HCT116 (cell line): ENCODE measurements at regions not wholly inside any gene's neighbourhood (a gene's known extent, or its start where the extent isn't known, plus 50 kb on each side); places are given as distances from the start of the nearest gene placed in this dataset.

ENCODE experiments used
- ATAC-seq: fragments of 200-7000 bp; cut with Tn5 transposase; 2 replicates; pipeline ENCODE4 v1.9.1; 2020; ENCODE audit warnings: mild to moderate bottlenecking, moderate library complexity
- BruUV-seq: library from RNA; stranded (reverse); fragments of 400-500 nt; replicated peaks from 2 replicates; lab custom pipeline; 2021; lab: Mats Ljungman, UMichigan
- CTCF ChIA-PET: fragments of 300-600 bp; sonication (Branson Sonifier 250); formaldehyde crosslinking; loops from one replicate; lab custom pipeline; 2021; ENCODE audit warnings: antibody characterized with exemption; lab: Charles Lee
- POLR2A ChIA-PET: fragments of 300-600, 350-600 bp; sonication (Branson Sonifier 250); formaldehyde crosslinking; loops from one replicate; lab custom pipeline; 2021; ENCODE audit warnings: antibody characterized with exemption; lab: Charles Lee
- RAD21 ChIA-PET, 2 experiments: fragments of 300-600 bp; sonication (Branson Sonifier 250); formaldehyde crosslinking; loops; one replicate each; lab custom pipeline; 2023; ENCODE audit warnings: low total read pairs in 2 of 2; ENCODE audit not compliant: uncharacterized antibody in 2 of 2, unreplicated experiment in 2 of 2, low non-redundant PET in 1 of 2; lab: Charles Lee
- DNase-seq: peaks from one replicate; pipeline ENCODE4 v3.0.0-alpha.2; 2010; ENCODE audit warnings: low read depth, low spot score
- H2AFZ ChIP-seq: fragments of 200-600 bp; shearing (Covaris generic), sonication (generic); 2 replicates; pipeline ENCODE4 v1.6.1; 2017; ENCODE audit warnings: low read depth, mixed run types, mixed read lengths, antibody characterized with exemption, low read length; ENCODE audit not compliant: poor library complexity, severe bottlenecking
- H3K27ac ChIP-seq: 2 replicates; pipeline ENCODE4 v1.5.1; 2012; ENCODE audit warnings: low read depth, low read length
- H3K27me3 ChIP-seq: fragments of 200-600 bp; sonication (generic); 2 replicates; pipeline ENCODE4 v1.6.1; 2016; ENCODE audit warnings: mixed run types, low read length, mixed read lengths; ENCODE audit not compliant: insufficient read depth
- H3K36me3 ChIP-seq, 2 experiments: fragments of 200-500 bp in 1 of 2; fragments of 200-600 bp in 1 of 2; sonication (Bioruptor generic) in 1 of 2; sonication (generic) in 1 of 2; 2 replicates each; pipeline versions ENCODE4 v1.5.1 to v1.6.1; 2014 to 2016; ENCODE audit warnings: low read length in 2 of 2, inconsistent platforms in 1 of 2, mixed read lengths in 1 of 2, mixed run types in 1 of 2; ENCODE audit not compliant: insufficient read depth in 2 of 2, control insufficient read depth in 1 of 2
- H3K4me1 ChIP-seq, 2 experiments: fragments of 200-600 bp in 1 of 2; sonication (generic) in 1 of 2; 2 replicates each; pipeline versions ENCODE4 v1.5.1 to v1.6.1; 2012 to 2017; ENCODE audit warnings: low read length in 2 of 2, inconsistent platforms in 1 of 2, mild to moderate bottlenecking in 1 of 2, mixed read lengths in 1 of 2, mixed run types in 1 of 2, moderate library complexity in 1 of 2; ENCODE audit not compliant: insufficient read depth in 2 of 2, control insufficient read depth in 1 of 2
- H3K4me2 ChIP-seq: fragments of 200-600 bp; sonication (generic); 2 replicates; pipeline ENCODE4 v1.6.1; 2017; ENCODE audit warnings: mixed run types, low read length, mixed read lengths
- H3K4me3 ChIP-seq, 2 experiments: fragments of 200-600 bp in 1 of 2; sonication (generic) in 1 of 2; replicated peaks in 1 of 2; 2 replicates each; pipeline ENCODE4 v1.5.1; 2011 to 2016; ENCODE audit warnings: low read length in 2 of 2, control low read depth in 1 of 2, low read depth in 1 of 2, mild to moderate bottlenecking in 1 of 2, mixed read lengths in 1 of 2, mixed run types in 1 of 2
- H3K79me2 ChIP-seq: fragments of 200-600 bp; sonication (generic); 2 replicates; pipeline ENCODE4 v1.6.1; 2017; ENCODE audit warnings: mild to moderate bottlenecking, mixed run types, low read length, moderate library complexity, mixed read lengths; ENCODE audit not compliant: insufficient read depth
- H3K9ac ChIP-seq: fragments of 200-600 bp; sonication (generic); 2 replicates; pipeline ENCODE4 v1.6.1; 2016; ENCODE audit warnings: low read length, mixed read lengths
- H3K9me2 ChIP-seq: fragments of 200-600 bp; sonication (generic), shearing (Covaris generic); 2 replicates; pipeline ENCODE4 v1.6.1; 2017; ENCODE audit warnings: mixed run types, mild to moderate bottlenecking, moderate library complexity; ENCODE audit not compliant: insufficient read depth
- H3K9me3 ChIP-seq, 2 experiments: fragments of 200-500 bp in 1 of 2; fragments of 200-600 bp in 1 of 2; sonication (Bioruptor generic) in 1 of 2; sonication (generic) in 1 of 2; 2 replicates each; pipeline ENCODE4 v1.6.1; 2014 to 2017; ENCODE audit warnings: low read length in 2 of 2, mixed read lengths in 2 of 2, inconsistent platforms in 1 of 2, low read depth in 1 of 2, mild to moderate bottlenecking in 1 of 2, mixed run types in 1 of 2, moderate library complexity in 1 of 2; ENCODE audit not compliant: control insufficient read depth in 1 of 2, insufficient read depth in 1 of 2
- H4K20me1 ChIP-seq: fragments of 200-600 bp; sonication (generic), shearing (Covaris generic); 2 replicates; pipeline ENCODE4 v1.6.1; 2017; ENCODE audit warnings: mixed run types, mild to moderate bottlenecking, moderate library complexity; ENCODE audit not compliant: insufficient read depth
- ATF3 ChIP-seq: IDR thresholded peaks from 2 replicates; pipeline ENCODE4 v1.6.1; 2012
- CBX3 ChIP-seq: IDR thresholded peaks from 2 replicates; pipeline ENCODE4 v1.6.1; 2012; ENCODE audit warnings: low read depth
- EGR1 ChIP-seq: IDR thresholded peaks from 2 replicates; pipeline ENCODE4 v1.6.1; 2012; ENCODE audit warnings: low read depth
- ELF1 ChIP-seq: IDR thresholded peaks from 2 replicates; pipeline ENCODE4 v1.6.1; 2012; ENCODE audit warnings: low read depth, borderline replicate concordance
- EZH2 ChIP-seq: fragments of 200-600 bp; sonication (generic); IDR thresholded peaks from 2 replicates; pipeline ENCODE4 v1.6.1; 2017; ENCODE audit warnings: antibody characterized with exemption, mixed run types
- EZH2phosphoT487 ChIP-seq: fragments of 200-600 bp; IDR thresholded peaks from 2 replicates; pipeline ENCODE4 v1.6.1; 2018; ENCODE audit warnings: antibody characterized with exemption, borderline replicate concordance
- FOSL1 ChIP-seq: IDR thresholded peaks from 2 replicates; pipeline ENCODE4 v1.6.1; 2012; ENCODE audit warnings: low read depth
- JUND ChIP-seq: IDR thresholded peaks from 2 replicates; pipeline ENCODE4 v1.6.1; 2012
- POLR2AphosphoS5 ChIP-seq: IDR thresholded peaks from 2 replicates; pipeline ENCODE4 v1.6.1; 2011; ENCODE audit warnings: mild to moderate bottlenecking, low read depth, low read length, moderate library complexity
- RAD21 ChIP-seq: IDR thresholded peaks from 2 replicates; pipeline ENCODE4 v1.6.1; 2012; ENCODE audit warnings: low read depth, mild to moderate bottlenecking
- SIN3A ChIP-seq: IDR thresholded peaks from 2 replicates; pipeline ENCODE4 v1.6.1; 2012; ENCODE audit warnings: low read depth
- SP1 ChIP-seq: IDR thresholded peaks from 2 replicates; pipeline ENCODE4 v1.6.1; 2012; ENCODE audit warnings: low read depth
- SRF ChIP-seq: IDR thresholded peaks from 2 replicates; pipeline ENCODE4 v1.6.1; 2012; ENCODE audit warnings: low read depth
- TCF7L2 ChIP-seq: IDR thresholded peaks from 2 replicates; pipeline ENCODE4 v1.7.0; 2011; ENCODE audit warnings: borderline replicate concordance, inconsistent platforms; ENCODE audit not compliant: insufficient read depth, insufficient read length; ENCODE audit errors: extremely low read depth
- YY1 ChIP-seq: IDR thresholded peaks from 2 replicates; pipeline ENCODE4 v1.6.1; 2011; ENCODE audit warnings: low read length, low read depth, moderate library complexity, mild to moderate bottlenecking; ENCODE audit not compliant: insufficient replicate concordance; ENCODE audit errors: extremely low read depth
- ZFX ChIP-seq: fragments of 450-650 bp; IDR thresholded peaks from 2 replicates; pipeline ENCODE4 v1.6.1; 2017
- ZNF274 ChIP-seq: fragments of 200-500 bp; sonication (Bioruptor generic); IDR thresholded peaks from 2 replicates; pipeline ENCODE4 v1.6.1; 2014; ENCODE audit warnings: mild to moderate bottlenecking, low read depth, low read length, inconsistent platforms
- intact Hi-C: fragments of 100-400 bp; cut with micrococcal nuclease; formaldehyde crosslinking; loops from 2 replicates; pipeline ENCODE4 v1.10.0; 2022
- TF ChIP-seq, protein P1 (sequence below), 3 experiments: fragments of 200-600 bp in 1 of 3; sonication (generic) in 1 of 3; IDR thresholded peaks in 2 of 3; conservative IDR thresholded peaks in 1 of 3; 2 replicates each; pipeline ENCODE4 v1.5.1; 2012 to 2017; ENCODE audit warnings: low read depth in 2 of 3, low read length in 2 of 3, antibody characterized with exemption in 1 of 3, borderline replicate concordance in 1 of 3, control low read depth in 1 of 3, mild to moderate bottlenecking in 1 of 3, mixed read lengths in 1 of 3, mixed run types in 1 of 3, moderate library complexity in 1 of 3; ENCODE audit not compliant: insufficient read depth in 1 of 3
- TF ChIP-seq, protein P2 (sequence below): IDR thresholded peaks from 2 replicates; pipeline ENCODE4 v1.6.1; 2012
- TF ChIP-seq, protein P3 (sequence below): IDR thresholded peaks from 2 replicates; pipeline ENCODE4 v1.6.1; 2011; ENCODE audit warnings: mild to moderate bottlenecking, low read length, moderate library complexity; ENCODE audit not compliant: insufficient replicate concordance; ENCODE audit errors: extremely low read depth

DNA sequence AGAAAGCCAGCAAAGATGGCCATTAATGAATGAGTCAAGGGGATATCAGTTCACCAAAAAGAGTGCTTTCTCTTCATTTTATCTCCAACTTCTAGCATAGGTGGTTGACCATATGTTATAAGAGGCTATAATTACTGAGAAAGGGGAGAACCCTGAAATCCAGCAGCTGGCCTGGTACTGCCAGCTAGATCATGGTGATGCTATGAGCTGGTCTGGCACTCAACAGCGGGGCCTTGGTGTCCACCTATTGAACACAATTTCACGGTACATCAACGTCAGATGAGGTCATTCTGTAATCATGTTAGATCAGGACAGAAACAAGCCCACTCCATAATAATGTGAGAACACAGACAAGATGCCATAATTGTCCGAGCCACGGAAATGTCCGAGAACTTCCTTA, 1644.8 kb upstream of the PCDH7 start:
- ChIA-PET RAD21 (no interaction called here), POLR2A (no interaction called here), CTCF (no interaction called here)
- H3K4me1 ChIP-seq: no peaks in the 10 kb centered on the region
- intact Hi-C loops: no loop called here
- H4K20me1 ChIP-seq: no peaks in the 10 kb centered on the region
- BruUV-seq: no TSS peak
- H3K27ac ChIP-seq: no peak overlapping the region
- no peak for DNase-seq
- no peaks in the 10 kb centered on the region for H3K27me3 ChIP-seq
- no peak overlapping the region for H3K4me2 ChIP-seq
- H3K9me3 ChIP-seq: no peaks in the 10 kb centered on the region; a peak in 1 of 4 replicates
- no peak overlapping the region for H3K9ac ChIP-seq
- H3K36me3 ChIP-seq: no peaks in the 10 kb centered on the region
- no peaks in the 10 kb centered on the region for H3K79me2 ChIP-seq
- no peak overlapping the region for H2AFZ ChIP-seq
- no peak for ATAC-seq
- H3K9me2 ChIP-seq: no peaks in the 10 kb centered on the region
- H3K4me3 ChIP-seq: no peak overlapping the region
- no peak for TF ChIP-seq ZNF274
- no peak for TF ChIP-seq POLR2AphosphoS5
- TF ChIP-seq, protein P1, sequence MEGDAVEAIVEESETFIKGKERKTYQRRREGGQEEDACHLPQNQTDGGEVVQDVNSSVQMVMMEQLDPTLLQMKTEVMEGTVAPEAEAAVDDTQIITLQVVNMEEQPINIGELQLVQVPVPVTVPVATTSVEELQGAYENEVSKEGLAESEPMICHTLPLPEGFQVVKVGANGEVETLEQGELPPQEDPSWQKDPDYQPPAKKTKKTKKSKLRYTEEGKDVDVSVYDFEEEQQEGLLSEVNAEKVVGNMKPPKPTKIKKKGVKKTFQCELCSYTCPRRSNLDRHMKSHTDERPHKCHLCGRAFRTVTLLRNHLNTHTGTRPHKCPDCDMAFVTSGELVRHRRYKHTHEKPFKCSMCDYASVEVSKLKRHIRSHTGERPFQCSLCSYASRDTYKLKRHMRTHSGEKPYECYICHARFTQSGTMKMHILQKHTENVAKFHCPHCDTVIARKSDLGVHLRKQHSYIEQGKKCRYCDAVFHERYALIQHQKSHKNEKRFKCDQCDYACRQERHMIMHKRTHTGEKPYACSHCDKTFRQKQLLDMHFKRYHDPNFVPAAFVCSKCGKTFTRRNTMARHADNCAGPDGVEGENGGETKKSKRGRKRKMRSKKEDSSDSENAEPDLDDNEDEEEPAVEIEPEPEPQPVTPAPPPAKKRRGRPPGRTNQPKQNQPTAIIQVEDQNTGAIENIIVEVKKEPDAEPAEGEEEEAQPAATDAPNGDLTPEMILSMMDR (IDR thresholded peaks at IDR 0.05 in 2 of 3, conservative IDR thresholded peaks at IDR 0.05 in 1 of 3; ENCODE audit: borderline replicate concordance in 1 of 3, insufficient read depth in 1 of 3, low read depth in 2 of 3, low read length in 2 of 3): no peak
- no peak for TF ChIP-seq EZH2
- TF ChIP-seq ELF1: no peak
- TF ChIP-seq, protein P2, sequence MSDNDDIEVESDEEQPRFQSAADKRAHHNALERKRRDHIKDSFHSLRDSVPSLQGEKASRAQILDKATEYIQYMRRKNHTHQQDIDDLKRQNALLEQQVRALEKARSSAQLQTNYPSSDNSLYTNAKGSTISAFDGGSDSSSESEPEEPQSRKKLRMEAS: no peak
- TF ChIP-seq, protein P3, sequence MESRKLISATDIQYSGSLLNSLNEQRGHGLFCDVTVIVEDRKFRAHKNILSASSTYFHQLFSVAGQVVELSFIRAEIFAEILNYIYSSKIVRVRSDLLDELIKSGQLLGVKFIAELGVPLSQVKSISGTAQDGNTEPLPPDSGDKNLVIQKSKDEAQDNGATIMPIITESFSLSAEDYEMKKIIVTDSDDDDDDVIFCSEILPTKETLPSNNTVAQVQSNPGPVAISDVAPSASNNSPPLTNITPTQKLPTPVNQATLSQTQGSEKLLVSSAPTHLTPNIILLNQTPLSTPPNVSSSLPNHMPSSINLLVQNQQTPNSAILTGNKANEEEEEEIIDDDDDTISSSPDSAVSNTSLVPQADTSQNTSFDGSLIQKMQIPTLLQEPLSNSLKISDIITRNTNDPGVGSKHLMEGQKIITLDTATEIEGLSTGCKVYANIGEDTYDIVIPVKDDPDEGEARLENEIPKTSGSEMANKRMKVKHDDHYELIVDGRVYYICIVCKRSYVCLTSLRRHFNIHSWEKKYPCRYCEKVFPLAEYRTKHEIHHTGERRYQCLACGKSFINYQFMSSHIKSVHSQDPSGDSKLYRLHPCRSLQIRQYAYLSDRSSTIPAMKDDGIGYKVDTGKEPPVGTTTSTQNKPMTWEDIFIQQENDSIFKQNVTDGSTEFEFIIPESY: no peak
- no peak for TF ChIP-seq SRF
- TF ChIP-seq SP1: no peak
- TF ChIP-seq RAD21: no peak
- no peak for TF ChIP-seq YY1
- TF ChIP-seq TCF7L2: no peak
- TF ChIP-seq EZH2phosphoT487: no peak
- TF ChIP-seq EGR1: no peak
- no peak for TF ChIP-seq JUND
- TF ChIP-seq SIN3A: no peak
- no peak for TF ChIP-seq FOSL1
- TF ChIP-seq ATF3: no peak
- TF ChIP-seq CBX3: no peak
- TF ChIP-seq ZFX: no peak
